ENCODE measurements at regions not wholly inside any gene's neighbourhood (a gene's known extent, or its start where the extent isn't known, plus 50 kb on each side); places are given as distances from the start of the nearest gene placed in this dataset.

- DNase-seq, result peak; percentile 71
Observed at GRCh38 chr2:128710729-128711128, 392.1 kb upstream of the HS6ST1 start.

GRCh38 chr2:128714285-128714684 is 395.6 kb upstream of the HS6ST1 start:
- DNase-seq, result peak; percentile 80

DNA sequence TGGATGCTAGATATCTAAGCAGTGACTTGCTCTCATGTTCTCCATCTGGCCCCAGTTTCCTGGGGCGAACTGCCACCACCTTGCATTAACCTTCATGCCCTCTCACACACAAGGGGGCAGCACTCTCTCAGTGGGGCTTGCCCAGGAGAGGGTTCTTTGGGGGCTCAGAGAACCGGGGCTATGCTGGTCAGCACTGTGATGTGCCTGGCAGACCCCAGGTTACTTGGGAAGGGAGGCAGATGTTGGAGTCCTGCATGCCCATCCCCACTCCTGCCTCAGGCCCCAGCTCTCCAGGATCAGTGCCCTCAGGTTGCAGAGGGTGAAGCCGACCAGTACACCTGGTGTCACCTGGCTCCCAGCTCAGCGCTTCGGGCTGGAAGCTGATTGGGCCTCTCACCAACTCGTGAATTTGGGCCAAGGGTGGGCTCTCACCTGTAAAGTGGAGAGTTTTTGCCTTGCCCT is 396.2 kb upstream of the HS6ST1 start:
- no peak for DNase-seq

GRCh38 chr2:128715360-128715759 is 396.7 kb upstream of the HS6ST1 start:
- DNase-seq, result no peak

DNA sequence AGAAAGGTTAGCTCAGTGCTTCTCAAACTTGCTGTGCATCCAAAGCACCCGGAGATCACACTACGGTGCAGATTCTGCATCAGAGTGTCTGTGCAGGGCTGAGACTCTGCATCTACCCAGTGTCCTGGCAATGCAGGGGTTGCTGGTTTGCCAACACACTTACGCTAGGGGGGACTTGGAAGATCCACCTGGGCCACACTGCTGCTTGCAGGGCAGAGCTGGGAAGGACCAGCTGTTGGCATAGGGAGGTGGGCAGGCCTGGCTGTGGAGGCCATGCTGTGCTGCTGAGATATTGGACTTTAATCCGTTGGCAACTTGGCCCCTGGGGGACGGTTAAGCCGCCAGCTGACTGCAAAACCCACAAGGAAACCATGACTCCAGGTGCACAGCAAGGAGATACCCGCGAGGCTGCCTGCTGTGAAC is 397.6 kb upstream of the HS6ST1 start:
- no peak for DNase-seq

DNA sequence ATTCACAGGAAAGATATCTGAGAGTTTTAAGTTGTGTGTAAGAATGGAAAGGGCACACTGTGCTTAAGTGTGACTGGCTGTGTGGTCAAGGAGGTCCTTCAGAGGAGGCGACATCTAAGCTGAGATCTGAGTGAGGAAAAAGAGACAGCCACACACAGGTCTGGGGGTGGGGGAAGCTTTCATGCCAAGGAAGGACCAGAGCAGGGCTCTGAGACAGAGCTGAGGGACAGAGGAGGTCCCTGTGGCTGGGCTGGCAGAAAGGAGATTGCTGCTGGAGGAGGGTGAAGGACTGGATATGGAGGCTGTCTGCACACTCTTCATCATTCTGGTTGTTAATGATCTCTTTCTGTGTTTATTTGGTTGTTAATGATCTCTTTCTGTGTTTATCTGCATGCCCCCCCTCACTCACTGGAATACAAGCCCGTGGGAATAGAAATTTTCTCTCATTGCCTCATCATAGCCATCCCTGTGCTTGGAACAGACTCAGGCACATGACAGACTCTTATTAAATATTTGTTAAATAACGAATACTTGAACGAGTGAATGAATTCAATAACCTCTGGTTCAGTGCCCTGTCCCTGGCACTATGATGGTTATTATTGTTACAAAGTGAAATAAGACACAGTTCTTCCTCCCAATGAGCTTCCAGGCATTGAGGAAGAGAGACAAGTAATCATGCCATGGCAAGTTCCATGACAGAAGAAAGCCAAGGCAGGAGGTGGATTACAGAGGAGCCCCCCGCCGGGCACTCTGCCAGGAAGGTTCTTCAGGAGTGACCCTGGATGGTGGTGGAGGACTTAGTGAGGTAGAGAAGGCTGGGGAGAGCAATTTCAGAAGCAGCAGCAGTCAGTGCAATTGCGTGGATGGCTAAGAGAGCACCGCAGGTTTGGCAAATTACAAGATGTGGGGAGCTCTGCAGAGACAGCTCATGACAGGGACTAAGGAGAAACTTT is 399.4 kb upstream of the HS6ST1 start:
- DNase-seq, result no peak

GRCh38 chr2:128720080-128721022 is 401.7 kb upstream of the HS6ST1 start:
- DNase-seq, result no peak

DNA sequence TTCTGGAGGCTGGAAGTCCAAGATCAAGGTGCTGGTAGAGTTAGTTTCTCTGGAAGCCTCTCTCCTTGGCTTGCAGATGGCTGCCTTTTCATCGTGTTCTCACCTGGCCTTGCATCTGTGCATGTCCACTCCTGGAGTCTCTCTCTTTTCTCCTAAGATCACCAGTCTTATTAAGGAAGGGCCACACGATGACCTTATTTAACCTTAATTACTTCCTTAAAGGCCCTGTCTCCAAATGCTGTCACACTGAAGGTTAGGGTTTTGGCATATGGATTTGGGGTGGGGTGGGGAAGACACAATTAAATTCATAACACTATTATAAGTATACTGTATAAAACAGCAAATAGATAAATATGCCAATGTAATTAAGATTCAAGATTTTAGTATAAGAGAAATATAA is 402.4 kb upstream of the HS6ST1 start:
- no peak for DNase-seq

DNA sequence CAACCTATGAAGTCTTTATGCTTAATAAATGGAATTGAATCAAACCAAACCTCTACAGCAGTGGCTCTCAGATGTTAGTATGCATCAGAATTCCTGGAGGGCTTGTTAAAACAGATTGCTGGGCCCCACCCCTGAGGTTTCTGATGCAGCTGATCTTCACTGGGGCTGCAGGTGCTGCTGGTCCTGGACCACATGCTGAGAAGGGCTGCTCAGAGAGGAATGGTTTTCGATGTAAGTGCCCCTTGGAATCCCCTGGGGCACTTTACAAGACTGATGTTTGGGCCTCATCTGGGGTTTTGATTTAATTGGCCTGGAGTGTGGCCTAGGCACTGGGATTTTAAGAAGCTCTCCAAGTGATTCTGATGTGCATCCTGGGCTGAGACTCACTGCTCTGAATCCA is 403.8 kb upstream of the HS6ST1 start:
- no peak for DNase-seq

DNA sequence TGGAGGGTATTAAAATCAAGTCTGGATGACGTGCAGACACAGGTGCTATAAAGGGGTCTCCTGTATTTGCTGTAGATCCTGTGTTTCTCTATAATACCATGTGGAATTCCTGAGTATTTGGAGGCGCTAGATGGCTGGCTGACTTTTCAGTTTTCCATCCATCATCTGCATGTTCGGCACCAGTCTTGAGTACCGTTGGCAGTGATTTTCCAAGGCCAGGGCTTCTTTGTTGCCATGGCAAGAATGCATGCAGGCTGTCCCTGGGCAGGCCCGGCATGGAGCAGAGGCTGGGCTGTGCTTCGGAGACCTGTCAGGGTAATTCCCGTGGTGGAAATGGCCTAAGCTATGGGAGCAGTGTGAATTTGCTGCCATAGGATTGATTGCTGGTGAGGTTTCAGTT is 405.9 kb upstream of the HS6ST1 start:
- DNase-seq, result no peak

DNA sequence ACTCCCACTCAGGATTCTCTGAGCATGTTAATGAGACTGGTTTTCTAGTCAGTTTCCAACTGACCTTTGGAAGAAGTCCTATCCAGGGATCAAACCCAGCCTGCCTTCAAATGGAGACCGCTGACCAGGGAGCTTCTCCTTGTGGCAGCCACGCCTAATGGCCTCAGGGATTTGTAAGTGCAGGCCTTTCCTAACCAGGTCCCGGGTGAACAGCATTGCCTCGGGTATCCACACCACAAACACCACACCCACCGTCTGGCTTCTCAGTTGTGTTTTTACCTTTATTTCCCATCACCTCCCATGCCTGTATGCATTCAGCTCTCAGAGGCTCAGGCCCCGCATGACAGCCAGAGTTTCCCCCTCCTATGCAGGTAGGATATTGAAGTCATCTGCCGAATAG is 406.3 kb upstream of the HS6ST1 start:
- DNase-seq, result no peak

DNA sequence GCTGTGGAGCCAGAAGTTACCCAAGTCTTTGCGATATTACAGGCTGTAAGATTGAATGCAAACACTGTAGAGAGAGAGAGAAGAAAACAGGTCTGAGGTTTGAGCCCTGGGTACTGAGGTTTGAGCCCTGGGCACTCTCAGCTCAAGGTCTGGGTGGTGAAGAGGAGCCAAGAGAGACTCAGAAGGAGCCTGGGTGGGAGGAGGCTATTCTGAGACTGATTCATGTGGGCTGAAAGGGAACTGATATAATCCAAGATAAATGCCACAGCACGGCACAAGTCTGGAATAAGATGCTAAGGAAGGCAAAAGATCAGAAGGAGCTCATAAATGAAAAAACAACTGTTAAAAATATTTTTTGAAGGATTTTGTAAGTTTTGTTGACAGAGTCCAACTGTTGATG is 407.6 kb upstream of the HS6ST1 start:
- no peak for DNase-seq

DNA sequence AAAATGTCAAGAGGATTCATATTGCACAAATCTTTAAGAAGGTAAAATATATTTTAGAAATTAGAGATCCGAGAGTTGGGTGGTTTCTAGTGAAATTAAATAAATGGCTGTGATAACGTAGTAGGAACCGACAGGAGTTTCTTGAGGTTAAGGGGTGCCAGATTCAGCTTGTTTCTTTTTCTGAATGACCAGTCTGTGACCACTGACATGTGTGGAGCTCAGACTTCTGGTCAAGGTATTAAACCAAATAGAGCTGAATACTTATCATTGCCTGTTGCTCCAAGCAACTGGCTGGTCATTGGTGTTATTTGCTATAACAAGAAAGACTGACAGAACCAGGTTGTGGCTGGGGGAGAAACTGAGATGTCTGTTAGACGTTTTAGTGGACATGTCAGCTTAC is 408.2 kb upstream of the HS6ST1 start:
- no peak for DNase-seq

- DNase-seq, result no peak
Observed at GRCh38 chr2:128727404-128727803, 408.7 kb upstream of the HS6ST1 start.

DNA sequence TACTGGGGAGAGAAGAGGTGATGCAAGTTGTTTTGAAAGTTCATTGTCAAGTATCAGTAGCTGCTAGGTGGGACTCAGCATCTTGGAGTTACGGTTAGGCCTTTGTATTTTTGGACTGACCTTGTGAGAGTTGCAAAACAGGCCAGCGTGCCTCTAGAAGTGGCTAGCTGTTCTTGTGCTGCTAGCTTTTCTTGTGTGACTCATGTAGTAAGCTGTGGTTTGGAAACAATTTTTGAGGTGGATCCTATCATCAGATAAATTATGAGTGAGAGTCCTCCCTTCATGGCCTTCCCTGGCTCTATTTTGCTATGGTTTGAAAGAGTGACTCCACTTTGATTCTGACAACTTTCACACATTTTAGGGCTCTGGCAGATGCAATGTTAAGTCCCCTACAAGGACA is 409.2 kb upstream of the HS6ST1 start:
- peak; percentile 45 for DNase-seq

DNA sequence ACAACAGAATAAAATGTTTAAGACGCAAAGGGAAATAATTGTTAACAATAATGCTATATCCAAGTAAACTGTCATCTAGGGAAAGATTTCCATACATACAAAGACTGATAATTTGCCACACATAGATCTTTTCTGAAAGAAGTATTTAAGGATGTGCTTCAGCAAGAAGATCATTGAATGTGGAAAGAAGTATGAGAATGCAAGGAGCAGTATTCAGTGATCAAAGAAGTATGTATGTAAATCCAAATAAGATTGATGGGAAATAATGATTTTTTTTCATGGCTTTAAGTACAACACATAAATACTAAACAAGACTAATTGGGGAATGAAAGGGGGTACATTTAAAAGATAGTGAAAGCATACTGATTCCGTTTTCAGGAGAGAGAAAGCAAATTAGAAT is 410.4 kb upstream of the HS6ST1 start:
- no peak for DNase-seq

- DNase-seq, result no peak
Observed at GRCh38 chr2:128731994-128732650, 413.5 kb upstream of the HS6ST1 start.

DNA sequence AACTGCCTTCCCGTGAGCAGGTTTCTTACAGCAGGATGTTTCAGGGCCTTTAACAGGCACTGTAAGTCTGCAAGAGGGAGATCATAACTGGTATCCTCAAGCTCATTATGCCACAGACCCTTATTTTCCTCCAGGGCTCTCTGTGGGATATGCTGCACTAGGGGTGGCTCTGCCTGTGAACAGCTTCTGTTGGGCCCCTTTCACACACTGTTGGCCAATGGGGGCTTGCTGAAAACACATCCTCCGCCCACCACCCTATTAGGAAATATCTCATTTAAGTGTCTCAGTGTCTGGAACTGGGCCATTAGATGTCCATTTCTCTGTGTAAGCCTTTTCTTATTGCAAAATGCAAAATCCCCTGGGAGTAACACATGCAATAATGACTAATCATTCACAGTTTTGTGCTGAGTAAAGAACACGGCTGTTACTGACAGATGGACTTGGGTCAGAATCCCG is 414.3 kb upstream of the HS6ST1 start:
- DNase-seq, result no peak

DNA sequence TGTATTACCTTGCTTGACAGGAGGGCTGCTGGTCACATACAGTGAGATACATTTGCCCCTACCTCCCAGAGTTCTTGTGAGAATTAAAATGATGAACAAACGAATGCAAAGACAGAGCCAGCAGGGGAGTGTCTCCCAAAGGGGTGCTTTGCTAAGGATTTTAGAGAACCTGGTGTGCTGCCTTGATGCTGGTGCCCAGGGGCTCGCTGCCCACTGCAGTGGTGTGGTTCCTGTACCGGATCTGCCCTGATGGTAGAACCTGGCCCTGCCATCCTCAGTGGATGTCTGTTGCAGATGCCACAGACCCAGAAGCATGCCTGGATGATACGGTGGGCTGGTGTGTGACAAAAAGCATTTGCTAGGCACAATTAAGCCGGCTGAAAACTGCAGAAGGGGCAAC is 414.8 kb upstream of the HS6ST1 start:
- DNase-seq, result no peak

- peak; percentile 73 for DNase-seq
Observed at GRCh38 chr2:128734521-128735295, 416.0 kb upstream of the HS6ST1 start.

GRCh38 chr2:128735296-128735960 is 416.8 kb upstream of the HS6ST1 start:
- DNase-seq, result no peak
